Neural cell (in vitro differentiated cells): ENCODE measurements at regions not wholly inside any gene's neighbourhood (a gene's known extent, or its start where the extent isn't known, plus 50 kb on each side); places are given as distances from the start of the nearest gene placed in this dataset.
"Not testable (repeated sequence)": the region's sequence is repeated elsewhere in the genome, so short reads cannot be mapped to it uniquely, and the experiment has no call there.

Experiments used
- H2AFZ ChIP-seq: fragments of 200-600, 300-800 bp; sonication (generic), shearing (Covaris generic); 2 replicates; pipeline ENCODE4 v1.6.0; 2014; ENCODE audit warnings: low read depth, mild to moderate bottlenecking, antibody characterized with exemption, low read length, moderate library complexity
- H3F3A ChIP-seq: fragments of 200-600 bp; shearing (Covaris generic); 2 replicates; pipeline ENCODE4 v1.6.1; 2016; ENCODE audit warnings: mild to moderate bottlenecking, moderate library complexity, mixed read lengths, antibody characterized with exemption, low read length; ENCODE audit not compliant: insufficient read depth, poor library complexity, severe bottlenecking
- H3K27ac ChIP-seq: fragments of 200-600, 300-800 bp; sonication (generic), shearing (Covaris generic); 2 replicates; pipeline ENCODE4 v1.5.1; 2014; ENCODE audit warnings: mild to moderate bottlenecking, low read length, moderate library complexity
- H3K27me3 ChIP-seq: fragments of 300-800, 200-600 bp; sonication (generic), shearing (Covaris generic); 2 replicates; pipeline ENCODE4 v1.6.0; 2014; ENCODE audit warnings: mild to moderate bottlenecking, low read depth, low read length, moderate library complexity; ENCODE audit not compliant: insufficient read depth
- H3K36me3 ChIP-seq: fragments of 300-800, 200-600 bp; sonication (generic), shearing (Covaris generic); 2 replicates; pipeline ENCODE4 v1.5.1; 2014; ENCODE audit warnings: mild to moderate bottlenecking, antibody characterized with exemption, low read length, moderate library complexity; ENCODE audit not compliant: insufficient read depth
- H3K4me2 ChIP-seq: fragments of 300-800, 200-600 bp; sonication (generic), shearing (Covaris generic); 2 replicates; pipeline ENCODE4 v1.6.0; 2014; ENCODE audit warnings: mild to moderate bottlenecking, low read length
- H3K4me3 ChIP-seq: fragments of 300-800, 200-600 bp; sonication (generic), shearing (Covaris generic); 2 replicates; pipeline ENCODE4 v1.5.1; 2014; ENCODE audit warnings: mild to moderate bottlenecking, low read length, moderate library complexity
- H3K79me2 ChIP-seq: fragments of 200-600 bp; shearing (Covaris generic); replicated peaks from 2 replicates; pipeline ENCODE4 v1.6.0; 2014; ENCODE audit warnings: mild to moderate bottlenecking, low read length, moderate library complexity; ENCODE audit not compliant: insufficient read depth
- H3K9ac ChIP-seq: fragments of 300-800, 200-600 bp; sonication (generic), shearing (Covaris generic); 2 replicates; pipeline ENCODE4 v1.6.1; 2016; ENCODE audit warnings: mild to moderate bottlenecking, low read length, mixed read lengths
- H3K9me2 ChIP-seq: fragments of 200-600 bp; shearing (Covaris generic); 2 replicates; pipeline ENCODE4 v1.6.1; 2016; ENCODE audit warnings: mild to moderate bottlenecking, low read length, mixed read lengths; ENCODE audit not compliant: insufficient read depth
- H3K9me3 ChIP-seq: fragments of 200-600, 300-800 bp; sonication (generic), shearing (Covaris generic); 2 replicates; pipeline ENCODE4 v1.6.1; 2016; ENCODE audit warnings: mild to moderate bottlenecking, mixed run types, low read length, moderate library complexity, mixed read lengths
- H4K20me1 ChIP-seq: fragments of 200-600 bp; shearing (Covaris generic); 2 replicates; pipeline ENCODE4 v1.6.1; 2016; ENCODE audit warnings: mild to moderate bottlenecking, mixed run types; ENCODE audit not compliant: insufficient read depth
- CTCF ChIP-seq: fragments of 450-650 bp; IDR thresholded peaks from 2 replicates; pipeline ENCODE4 v1.5.1; 2014; ENCODE audit warnings: antibody characterized with exemption, mild to moderate bottlenecking, moderate library complexity; ENCODE audit not compliant: poor library complexity, severe bottlenecking
- EP300 ChIP-seq: fragments of 450-650 bp; conservative IDR thresholded peaks from 2 replicates; pipeline ENCODE4 v1.6.1; 2014; ENCODE audit warnings: antibody characterized with exemption, mild to moderate bottlenecking, moderate library complexity; ENCODE audit not compliant: poor library complexity, severe bottlenecking
- EZH2 ChIP-seq: fragments of 200-600, 300-800 bp; shearing (Covaris generic), sonication (generic); IDR thresholded peaks from 2 replicates; pipeline ENCODE4 v1.6.1; 2014; ENCODE audit warnings: antibody characterized with exemption, low read length, borderline replicate concordance, mild to moderate bottlenecking; ENCODE audit not compliant: insufficient read depth, poor library complexity, severe bottlenecking
- MXI1 ChIP-seq: fragments of 450-650 bp; conservative IDR thresholded peaks from 2 replicates; pipeline ENCODE4 v1.6.1; 2014; ENCODE audit warnings: antibody characterized with exemption, mild to moderate bottlenecking; ENCODE audit not compliant: poor library complexity, severe bottlenecking
- POLR2AphosphoS5 ChIP-seq: IDR thresholded peaks from 2 replicates; pipeline ENCODE4 v1.6.1; 2012
- RAD21 ChIP-seq: fragments of 450-650 bp; conservative IDR thresholded peaks from 2 replicates; pipeline ENCODE4 v1.6.1; 2014; ENCODE audit warnings: antibody characterized with exemption, mild to moderate bottlenecking, moderate library complexity
- REST ChIP-seq: IDR thresholded peaks from 2 replicates; pipeline ENCODE4 v1.6.1; 2012; ENCODE audit warnings: borderline replicate concordance
- SMC3 ChIP-seq: fragments of 450-650 bp; conservative IDR thresholded peaks from 2 replicates; pipeline ENCODE4 v1.6.1; 2014; ENCODE audit warnings: antibody characterized with exemption, mild to moderate bottlenecking, moderate library complexity; ENCODE audit not compliant: poor library complexity
- TAF1 ChIP-seq: IDR thresholded peaks from 2 replicates; pipeline ENCODE4 v1.6.1; 2012; ENCODE audit warnings: low read depth

- Histone ChIP-seq H3K27ac (no peak overlapping the region), H2AFZ (no peak overlapping the region), H3K79me2 (no peaks in the 10 kb centered on the region), H3K9ac (no peak overlapping the region), H3K27me3 (no peaks in the 10 kb centered on the region), H3K9me3 (no peaks in the 10 kb centered on the region), H4K20me1 (no peaks in the 10 kb centered on the region), H3F3A (no peaks in the 10 kb centered on the region), H3K9me2 (no peaks in the 10 kb centered on the region), H3K36me3 (no peaks in the 10 kb centered on the region), H3K4me2 (no peak overlapping the region), H3K4me3 (no peak overlapping the region)
- TF ChIP-seq MXI1 (no peak), POLR2AphosphoS5 (no peak), TAF1 (no peak), REST (no peak), EZH2 (no peak), CTCF (no peak), RAD21 (no peak), SMC3 (no peak), EP300 (no peak)
Observed at GRCh38 chr10:117486606-117487005, 55.9 kb upstream of the EMX2 start.

- H4K20me1 ChIP-seq = no peaks in the 10 kb centered on the region
- H3K9ac ChIP-seq = no peak overlapping the region
- H3K79me2 ChIP-seq = no peaks in the 10 kb centered on the region
- H3K9me3 ChIP-seq = no peaks in the 10 kb centered on the region
- no peak overlapping the region for H3K27ac ChIP-seq
- H3K4me3 ChIP-seq = no peak overlapping the region
- H3K4me2 ChIP-seq = no peak overlapping the region
- no peaks in the 10 kb centered on the region for H3K27me3 ChIP-seq
- H3K36me3 ChIP-seq = no peaks in the 10 kb centered on the region
- H3K9me2 ChIP-seq = no peaks in the 10 kb centered on the region
- H3F3A ChIP-seq = no peaks in the 10 kb centered on the region
- TF ChIP-seq MXI1 (no peak), TAF1 (no peak), EP300 (no peak)
- no peak overlapping the region for H2AFZ ChIP-seq
Observed at GRCh38 chr10:117483056-117483590, 59.4 kb upstream of the EMX2 start.

- H3K79me2 ChIP-seq, H3F3A ChIP-seq, H3K27me3 ChIP-seq, H3K27ac ChIP-seq, H3K9me3 ChIP-seq, H4K20me1 ChIP-seq, H3K9me2 ChIP-seq, H3K36me3 ChIP-seq, H3K9ac ChIP-seq, H3K4me2 ChIP-seq, H2AFZ ChIP-seq, H3K4me3 ChIP-seq: not testable (repeated sequence)
Observed at GRCh38 chr10:117481011-117481410, 61.5 kb upstream of the EMX2 start.
